HG02623 (cell line): ENCODE measurements at regions not wholly inside any gene's neighbourhood (a gene's known extent, or its start where the extent isn't known, plus 50 kb on each side); places are given as distances from the start of the nearest gene placed in this dataset.

Experiments used
- ATAC-seq: cut with Tn5 transposase; IDR thresholded peaks from one replicate; pipeline ENCODE4 v1.9.1; 2021; ENCODE audit warnings: moderate library complexity; ENCODE audit not compliant: unreplicated experiment

DNA sequence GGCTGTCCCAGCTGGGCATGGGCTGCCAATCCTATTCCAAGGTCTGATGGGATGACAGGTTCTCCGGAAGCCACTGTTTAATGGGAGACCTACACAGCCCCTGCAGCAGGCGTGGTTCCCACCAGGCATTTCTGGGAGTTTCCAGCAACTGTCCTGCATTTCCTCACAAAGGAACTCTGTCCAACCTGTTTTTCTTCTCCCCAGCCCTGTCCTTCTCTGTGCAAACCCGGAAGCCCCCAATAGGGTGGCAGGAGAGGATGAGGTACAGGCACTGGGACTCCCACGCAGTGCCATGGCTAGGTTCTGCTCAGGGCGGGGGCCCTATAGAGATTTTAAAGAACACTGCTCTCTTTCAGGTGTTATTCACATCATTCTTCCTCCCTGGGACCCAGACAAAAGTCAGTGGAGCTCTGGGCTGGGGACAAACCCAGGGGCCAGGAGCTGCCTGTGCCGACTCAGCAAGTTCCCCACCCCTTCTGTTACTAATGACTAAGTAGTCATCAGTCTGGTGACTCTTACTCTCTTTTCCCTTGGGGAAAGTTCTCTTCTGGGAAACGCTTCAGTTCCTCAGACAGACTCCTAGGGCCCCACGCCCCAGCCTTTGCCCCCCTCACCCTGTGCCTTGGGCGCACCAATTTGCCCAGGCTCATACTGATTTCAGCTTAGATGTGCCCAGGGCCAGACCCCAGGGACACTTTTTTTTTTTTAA, 97.7 kb downstream of the CD47 start:
- no peak for ATAC-seq

DNA sequence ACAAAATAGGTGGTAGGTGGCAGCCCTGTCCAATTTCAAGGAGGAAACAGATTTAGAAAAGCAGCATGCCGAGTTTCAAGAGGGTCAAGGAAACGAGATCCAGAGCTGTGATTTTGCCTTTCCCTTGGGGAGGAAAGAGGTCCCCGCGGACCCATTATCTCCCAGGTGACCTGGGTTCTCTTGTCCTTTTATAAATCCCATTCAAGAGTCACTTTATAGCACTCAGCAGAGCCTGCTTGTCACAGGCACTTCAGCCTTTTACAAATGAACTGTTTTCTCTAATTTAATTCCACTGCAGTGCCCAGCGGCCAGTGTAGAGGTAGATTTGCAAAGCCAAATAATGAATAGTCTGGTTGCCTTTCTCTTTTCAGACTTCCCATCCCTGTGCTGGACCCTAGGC, 99.9 kb downstream of the CD47 start:
- ATAC-seq = no peak

DNA sequence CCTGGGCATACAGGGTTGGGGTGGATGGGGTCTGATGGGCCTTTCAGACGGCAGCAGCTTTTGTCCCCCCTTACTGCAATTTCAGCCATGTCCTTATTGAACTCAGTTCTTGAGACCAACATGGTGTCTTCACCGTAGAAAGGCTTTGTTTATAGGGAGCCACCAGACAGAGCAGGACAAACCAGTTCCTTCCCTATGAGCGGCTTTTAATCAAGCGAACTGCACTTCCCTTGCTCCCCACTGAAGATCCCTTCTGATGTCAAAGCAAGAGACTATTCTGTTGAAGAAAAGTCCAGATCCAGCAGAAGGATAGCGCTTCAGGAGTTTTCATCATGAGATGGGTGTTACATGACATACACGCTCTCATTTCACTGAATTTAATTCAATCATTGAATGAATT, 100.4 kb downstream of the CD47 start:
- ATAC-seq = no peak

DNA sequence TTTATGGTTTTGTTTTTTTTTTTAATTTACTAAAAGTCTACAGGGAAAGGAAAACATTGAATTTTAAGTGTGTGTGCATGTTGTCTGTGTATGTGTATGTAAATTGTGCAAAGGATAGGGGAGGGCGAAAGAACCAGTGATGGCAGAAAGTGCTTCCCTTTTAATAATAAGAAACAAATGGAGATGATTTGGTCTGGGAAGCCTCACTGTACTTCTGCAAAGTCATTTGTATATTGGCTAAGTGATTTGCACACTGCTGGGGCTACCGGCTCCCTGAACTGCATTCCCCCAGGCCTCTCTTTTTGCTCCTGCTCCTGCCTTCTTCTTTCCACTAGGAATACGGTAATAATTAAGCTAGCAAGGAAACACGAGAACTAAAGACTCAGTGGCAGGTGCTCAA, 101.2 kb downstream of the CD47 start:
- no peak for ATAC-seq

DNA sequence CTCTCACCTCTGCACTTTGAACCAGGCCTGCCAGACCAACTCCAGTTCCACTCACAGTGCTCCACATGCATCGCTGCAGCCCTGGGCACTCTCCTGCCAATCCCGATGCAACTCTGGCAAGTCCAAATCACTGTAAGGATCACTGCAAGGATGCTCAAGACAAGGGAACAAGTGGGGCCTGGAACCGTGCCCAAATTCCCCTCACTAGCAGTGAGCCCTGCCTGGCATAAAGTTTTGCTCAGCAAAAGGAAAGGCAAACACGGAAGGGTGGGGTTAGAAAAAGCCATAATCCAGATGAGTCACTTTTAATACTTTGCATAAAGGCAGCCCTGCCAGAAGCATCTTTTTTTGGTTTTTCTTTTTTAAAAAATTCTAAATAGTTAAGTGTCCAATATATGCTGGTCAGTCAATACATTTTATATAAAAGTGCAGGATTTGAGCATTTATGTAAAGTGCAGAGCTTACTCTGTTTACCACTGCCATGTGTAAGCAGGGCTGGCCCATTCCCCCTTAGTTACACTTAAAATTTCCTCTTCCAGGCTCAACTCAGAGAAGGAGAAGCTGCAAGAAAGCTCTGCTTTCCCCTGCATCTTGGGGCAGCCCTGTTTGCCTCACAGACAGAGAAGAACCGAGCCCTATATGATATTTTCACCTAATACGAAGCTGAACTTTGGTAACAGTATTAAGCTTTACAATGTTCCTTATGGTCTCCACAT, 102.2 kb downstream of the CD47 start:
- ATAC-seq = no peak

DNA sequence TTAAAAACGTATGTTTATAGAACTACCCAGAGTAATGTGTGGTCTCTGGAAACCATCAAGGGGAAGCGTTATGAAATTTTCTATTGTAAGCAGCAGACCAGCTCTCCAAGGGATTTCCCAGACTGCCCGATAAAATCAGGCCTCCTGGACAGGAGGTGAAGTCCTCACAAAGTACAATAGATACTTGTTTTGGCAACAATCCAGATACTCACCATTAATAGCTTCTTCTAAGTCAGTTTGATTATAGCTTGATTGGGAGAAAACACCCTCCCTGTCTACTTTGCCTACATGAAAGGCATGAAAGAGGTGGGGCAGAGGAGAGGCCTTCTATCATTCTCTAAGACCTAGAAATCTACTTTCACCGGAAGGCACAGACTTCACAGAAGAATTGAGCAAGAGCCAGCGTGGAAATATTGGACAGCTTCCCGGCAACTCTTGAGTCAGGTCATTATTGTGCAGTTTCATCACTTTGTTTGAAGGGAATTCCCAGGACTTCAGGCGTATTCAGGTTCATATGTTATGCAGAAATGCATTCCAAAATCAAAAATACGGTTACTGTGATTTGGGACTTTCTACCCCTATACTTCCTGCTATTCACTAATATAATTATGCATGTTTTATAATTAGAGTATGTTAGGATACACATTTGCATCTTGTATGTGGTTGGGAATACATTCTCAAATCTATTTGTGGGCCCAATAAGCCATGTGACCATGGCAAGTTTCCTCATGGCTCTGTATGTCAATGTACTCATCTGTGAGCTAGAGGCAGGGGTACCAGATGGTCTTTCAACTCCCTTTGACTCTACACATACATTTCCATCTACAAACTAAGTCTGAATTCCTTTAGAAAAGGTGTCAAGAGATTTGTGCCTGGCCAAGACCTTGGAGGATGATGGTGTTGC, 103.5 kb downstream of the CD47 start:
- ATAC-seq = no peak

DNA sequence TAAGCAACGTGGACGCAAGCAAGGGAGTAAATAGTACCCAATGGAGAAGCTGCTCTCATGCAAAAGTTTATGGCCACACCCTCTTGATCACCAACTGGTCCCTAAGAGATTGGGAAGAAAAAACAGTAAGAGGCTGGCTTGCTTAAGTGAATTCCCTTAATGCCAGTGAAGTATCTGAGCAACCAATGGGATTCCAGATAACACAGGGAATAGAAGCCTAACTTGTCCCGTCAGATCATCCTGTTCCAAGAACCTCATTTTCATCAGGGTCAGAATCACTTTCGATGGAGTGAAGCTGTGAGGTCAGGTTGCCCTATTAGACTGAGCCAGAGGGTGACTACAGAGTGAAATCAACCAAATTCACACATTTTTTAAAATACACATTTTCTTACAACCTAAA, 104.3 kb downstream of the CD47 start:
- ATAC-seq = no peak

DNA sequence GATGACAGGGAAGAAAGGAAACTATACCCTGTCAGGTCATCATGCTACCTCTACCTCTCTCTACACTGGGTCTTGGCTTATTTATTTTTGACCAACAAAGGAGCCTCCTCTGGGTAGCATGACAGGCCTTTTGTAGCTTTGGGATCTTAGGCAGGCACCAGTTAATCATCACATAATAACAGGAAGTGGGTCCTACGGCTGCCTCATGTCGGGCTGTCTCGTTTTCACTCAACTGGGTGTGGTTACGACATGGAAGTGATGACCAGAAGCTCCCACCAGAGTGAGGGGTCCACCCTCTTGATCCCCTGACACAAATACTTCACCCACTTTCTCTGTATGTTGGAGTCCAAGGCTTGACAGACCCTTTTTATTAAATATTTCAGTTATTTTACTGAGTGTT, 105.3 kb downstream of the CD47 start:
- peak; percentile 91 for ATAC-seq

DNA sequence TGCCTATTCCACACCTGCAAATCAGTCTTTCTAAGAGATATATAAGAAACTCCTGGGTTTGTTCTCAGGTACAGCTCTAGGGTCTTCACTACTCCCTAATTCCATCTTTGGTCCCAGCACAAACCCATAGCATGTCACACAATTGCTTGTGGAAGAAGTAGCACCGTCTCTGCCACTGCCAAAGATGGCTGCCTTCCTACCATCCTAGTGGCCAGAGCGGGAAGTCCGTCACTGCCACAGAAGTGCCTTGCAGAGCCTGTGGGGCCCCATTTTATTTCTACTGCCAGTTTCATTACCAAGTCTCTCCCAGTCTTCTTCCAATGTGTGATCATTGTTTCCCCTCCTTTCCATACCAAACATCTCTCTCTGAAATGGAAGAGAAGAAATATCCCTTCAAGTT, 107.6 kb downstream of the CD47 start:
- no peak for ATAC-seq

DNA sequence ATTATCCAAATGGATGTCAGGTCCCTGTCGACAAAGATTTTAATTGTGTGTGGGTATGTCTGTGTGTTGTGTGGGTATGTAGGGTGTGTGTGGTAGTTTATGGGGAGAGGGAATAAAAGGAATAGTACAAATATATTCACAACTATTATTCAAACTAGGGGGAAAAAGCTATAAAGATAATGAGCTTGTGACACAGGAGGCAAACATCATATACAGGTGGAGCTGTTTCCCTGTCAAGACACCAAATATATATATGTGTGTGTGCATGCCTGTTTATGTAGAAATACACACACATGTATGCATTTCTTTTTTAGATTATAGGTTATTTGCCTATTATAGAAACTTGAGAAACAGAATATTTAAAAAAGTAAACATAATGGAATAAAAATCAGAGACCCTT, 108.7 kb downstream of the CD47 start:
- ATAC-seq = no peak

DNA sequence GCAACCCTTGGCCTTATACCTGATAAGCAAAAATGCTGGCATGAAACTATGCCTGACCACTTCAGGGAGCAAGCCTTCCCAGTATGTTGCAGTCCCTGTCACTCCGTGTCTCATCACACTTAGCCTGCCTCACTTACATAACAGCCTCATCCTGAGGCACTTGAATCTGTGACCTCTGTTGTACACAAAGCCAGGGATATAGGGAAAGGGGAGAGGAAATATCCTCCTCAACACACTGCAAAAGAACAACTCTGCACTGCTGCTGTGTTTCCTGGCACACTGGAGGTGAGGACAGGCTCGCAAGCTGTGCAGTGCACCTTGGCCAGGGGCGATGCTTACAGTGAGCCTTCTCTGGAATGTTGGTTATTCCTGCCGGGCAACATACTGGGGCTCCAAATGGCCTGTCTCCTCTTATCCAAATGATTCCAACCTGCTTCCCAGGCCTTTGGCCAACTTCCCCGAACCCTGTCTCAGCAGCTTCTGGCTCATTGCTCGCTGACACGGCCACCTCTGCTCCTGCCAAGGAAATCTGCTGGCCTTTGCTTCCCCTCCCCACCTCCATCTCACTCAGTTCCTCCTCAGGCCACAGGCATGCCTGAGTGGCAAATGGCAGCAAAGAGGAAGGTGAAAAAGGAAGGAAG, 109.2 kb downstream of the CD47 start:
- no peak for ATAC-seq

DNA sequence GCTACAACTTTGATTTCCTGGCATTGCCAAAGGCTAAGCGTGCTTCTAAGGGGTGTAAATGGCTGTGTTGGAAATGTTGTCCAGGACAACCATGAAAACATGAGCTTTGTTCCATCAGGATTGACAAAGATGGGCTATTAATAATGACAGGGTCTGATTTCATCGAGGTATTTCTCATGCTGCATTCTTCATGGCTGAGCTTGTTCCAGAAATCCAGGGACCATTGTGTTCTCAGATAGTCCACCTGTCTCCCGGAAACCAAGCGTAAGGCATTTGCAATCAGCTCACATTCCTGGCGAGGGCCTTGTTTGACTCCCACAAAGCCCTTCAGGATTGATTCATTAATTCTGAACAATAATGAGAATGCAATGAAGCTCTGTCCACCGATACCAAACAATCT, 111.3 kb downstream of the CD47 start:
- ATAC-seq = no peak

DNA sequence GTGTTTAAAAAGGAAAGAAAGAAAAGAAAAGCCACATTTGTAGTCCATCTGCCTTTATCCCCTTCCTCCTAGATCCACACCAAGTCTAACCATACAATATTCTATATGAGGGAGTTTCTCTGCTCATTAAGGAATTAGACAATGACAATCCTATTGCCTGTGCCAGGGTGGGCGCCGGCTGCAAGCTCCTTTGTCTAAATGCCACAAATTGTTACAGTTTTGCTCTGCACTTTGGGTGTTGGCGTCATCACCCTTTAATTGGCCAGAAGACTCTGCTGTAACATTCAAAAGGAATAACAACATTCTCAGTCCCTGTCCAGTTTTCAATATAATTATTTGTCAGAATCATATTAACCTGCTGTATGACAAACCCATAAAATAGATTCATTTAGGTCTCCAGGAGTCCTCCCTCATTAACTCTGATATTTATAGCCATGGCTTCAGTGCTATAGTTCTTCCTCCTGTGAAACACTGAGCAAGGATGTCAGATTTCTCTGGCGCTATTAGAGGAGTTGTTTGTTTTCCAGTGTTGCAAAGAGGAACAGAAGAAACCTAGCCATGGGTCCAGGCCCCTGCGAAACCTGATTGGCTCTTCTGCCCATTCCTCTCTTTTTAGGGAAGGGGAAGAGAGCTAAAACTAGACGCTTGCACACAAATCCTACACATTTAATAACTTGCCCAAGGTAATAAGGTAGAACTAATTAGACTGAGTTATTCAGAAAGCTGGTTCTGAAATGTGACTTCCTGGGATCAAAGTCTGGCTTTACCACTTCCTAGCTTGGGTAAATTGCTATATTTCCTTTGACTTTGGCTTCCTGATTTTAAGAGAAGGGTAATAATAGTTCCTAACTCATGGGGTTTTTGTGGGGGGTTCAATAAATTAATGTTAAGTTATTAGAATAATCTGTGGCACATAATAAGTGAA, 112.4 kb downstream of the CD47 start:
- no peak for ATAC-seq

DNA sequence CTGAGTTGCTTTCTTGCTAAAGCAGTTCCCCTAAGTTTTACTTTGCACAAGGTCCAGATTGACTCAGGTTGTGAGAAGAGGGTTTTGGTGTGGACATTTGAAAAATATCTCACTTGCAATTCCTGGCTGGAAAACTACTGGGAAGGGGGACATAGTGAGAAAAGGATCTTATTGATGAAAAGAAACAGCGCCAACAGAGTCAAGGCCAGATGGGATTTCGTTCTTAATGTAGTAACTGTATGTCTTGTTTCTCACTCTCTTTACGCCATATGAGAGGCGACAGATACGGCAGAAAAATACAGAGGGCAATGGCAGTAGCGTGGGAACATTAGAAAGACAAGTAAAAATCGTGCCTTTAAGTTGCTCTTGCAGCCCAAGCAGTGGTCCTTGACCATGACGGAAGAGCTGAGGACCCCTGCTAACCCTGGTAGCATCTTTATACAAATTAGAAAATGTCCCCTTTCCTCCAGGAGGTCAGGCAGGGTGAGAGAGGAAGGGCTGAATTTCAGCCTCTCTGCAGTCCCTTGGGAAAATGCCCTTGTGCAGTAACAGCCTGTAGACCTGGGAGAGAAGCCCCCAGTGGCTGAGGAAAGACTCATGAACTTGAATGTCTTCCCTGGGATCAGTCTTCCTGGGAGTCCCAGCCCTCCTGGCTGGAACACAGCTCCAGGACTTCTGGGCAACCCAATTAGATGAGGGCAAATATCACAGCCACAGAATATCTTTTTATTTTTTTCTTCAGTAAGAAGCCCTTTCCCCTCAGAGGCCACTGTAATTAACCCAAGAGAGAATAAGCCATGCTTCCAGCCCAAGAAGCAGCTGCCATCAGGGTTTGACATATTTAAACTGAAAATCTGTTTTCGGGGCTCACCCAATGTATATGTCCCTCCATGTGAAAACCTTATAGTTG, 113.4 kb downstream of the CD47 start:
- ATAC-seq = no peak

DNA sequence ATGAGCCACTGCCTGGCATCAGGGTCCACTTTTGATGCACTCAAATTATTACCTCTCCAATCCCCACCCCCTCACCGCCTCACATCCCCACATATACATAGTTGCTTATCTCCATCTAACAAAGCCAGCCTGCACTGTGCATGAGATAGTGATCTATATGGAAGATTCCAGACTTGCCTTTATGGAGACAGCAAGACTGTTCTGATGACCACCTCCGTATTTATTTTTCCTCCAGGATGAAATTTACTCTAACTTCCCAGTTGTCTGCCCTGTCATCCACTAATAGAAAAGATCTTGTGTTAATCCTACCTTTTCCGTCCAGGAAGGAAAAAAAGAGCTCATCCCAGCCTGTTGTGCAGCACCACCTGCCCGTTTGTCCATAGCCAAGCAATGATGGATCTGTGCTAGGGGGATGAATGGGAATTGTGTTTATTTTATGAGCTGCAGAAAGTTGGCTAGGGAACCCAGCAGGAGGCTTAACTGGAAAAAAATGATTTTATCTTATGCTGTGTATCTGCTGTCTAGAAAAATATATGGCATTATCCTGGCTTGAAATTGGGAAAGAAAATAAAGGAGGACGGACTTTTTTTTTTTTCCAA, 114.5 kb downstream of the CD47 start:
- no peak for ATAC-seq

DNA sequence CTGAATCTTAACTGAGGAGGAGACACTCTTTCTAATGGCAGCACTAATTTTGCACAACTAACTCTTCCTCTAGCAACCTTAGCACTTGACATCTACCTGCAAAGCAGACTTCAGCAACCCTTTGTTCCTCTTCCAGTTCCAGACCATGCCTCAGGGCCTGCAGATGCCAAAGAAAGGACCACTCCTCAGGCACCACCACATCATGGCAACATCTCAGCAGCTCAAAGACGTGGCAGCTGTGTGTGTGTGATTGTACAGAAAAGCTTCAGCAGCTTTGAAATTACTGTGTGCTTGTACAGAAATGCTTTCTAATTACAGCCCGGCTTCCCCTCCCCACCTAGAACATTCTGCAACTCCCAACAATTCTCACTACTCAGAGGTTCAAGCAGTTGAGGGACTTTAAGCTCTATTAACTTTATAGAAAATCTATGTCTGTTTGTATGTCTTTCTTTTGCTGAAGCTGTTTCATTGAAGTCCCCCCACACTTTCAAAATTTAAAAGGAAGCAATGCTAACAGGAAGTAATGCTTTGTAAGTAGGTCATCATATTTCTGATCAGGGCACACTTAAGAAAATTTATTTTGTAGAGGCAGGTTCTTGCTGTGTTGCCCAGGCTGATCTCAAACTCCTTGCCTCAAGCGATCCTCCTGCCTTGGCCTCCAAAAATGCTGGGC, 115.2 kb downstream of the CD47 start:
- ATAC-seq = no peak

DNA sequence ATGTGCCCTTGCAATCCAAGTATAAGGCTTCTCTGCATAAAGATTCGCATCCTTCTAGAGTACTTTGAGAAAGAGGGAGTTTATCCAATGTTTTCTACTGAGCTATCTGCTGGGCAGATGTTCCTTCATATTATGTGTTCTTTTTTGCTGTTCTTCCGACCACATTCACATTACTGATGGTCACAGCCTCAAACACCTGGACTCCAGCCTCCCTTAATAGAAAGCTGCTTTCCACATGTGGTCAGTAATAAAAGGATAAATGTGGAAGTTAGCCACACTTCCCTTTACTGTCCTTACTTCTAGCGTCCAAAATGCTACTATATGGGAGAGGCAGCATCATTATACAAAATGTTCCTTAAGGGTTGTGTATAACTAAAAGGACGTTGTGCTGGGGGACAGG, 116.9 kb downstream of the CD47 start:
- no peak for ATAC-seq

DNA sequence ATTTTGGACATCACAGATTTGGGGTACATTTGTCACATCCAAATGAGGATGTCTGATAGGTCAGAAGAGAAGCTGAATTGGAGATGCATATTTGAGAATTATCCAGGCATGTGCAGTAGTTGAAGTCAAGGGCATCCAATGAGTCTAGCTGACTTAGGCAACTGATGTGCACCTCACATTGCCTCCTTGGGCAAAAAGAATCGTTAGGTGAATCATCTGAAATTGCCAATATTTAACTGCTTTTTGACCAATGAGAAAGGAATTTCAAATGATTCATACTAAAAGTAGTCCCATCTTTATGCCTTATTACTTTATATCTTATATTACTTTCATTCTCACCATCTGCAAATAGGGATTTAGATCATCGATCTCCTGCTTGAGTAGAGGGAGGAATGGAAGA, 117.7 kb downstream of the CD47 start:
- no peak for ATAC-seq
